SKM-1 (cell line): ENCODE measurements at regions not wholly inside any gene's neighbourhood (a gene's known extent, or its start where the extent isn't known, plus 50 kb on each side); places are given as distances from the start of the nearest gene placed in this dataset.
"Not testable (repeated sequence)": the region's sequence is repeated elsewhere in the genome, so short reads cannot be mapped to it uniquely, and the experiment has no call there.

ENCODE experiments used
- DNase-seq: peaks from one replicate; lab custom pipeline; 2025; ENCODE audit not compliant: unreplicated experiment; lab: John Stamatoyannopoulos, UW

- no peak for DNase-seq
These were observed 1787.7 kb downstream of the EFNA5 start for GRCh38 chr5:105882956-105883481.

- DNase-seq: no peak
These were observed 1792.3 kb downstream of the EFNA5 start for GRCh38 chr5:105878402-105878801.

GRCh38 chr5:105877592-105877991 lies 1793.1 kb downstream of the EFNA5 start:
- no peak for DNase-seq

- no peak for DNase-seq
These were observed 1796.4 kb downstream of the EFNA5 start for GRCh38 chr5:105874316-105874715.

- no peak for DNase-seq
These were observed 1798.0 kb downstream of the EFNA5 start for GRCh38 chr5:105872569-105873270.

GRCh38 chr5:105868038-105868780 lies 1802.5 kb downstream of the EFNA5 start:
- DNase-seq: no peak

GRCh38 chr5:105865834-105866233 lies 1804.9 kb downstream of the EFNA5 start:
- no peak for DNase-seq

GRCh38 chr5:105859350-105859749 lies 1811.4 kb downstream of the EFNA5 start:
- DNase-seq: not testable (repeated sequence)

- DNase-seq: no peak
These were observed 1821.0 kb downstream of the EFNA5 start for GRCh38 chr5:105849701-105850100.

- DNase-seq: no peak
These were observed 1829.9 kb downstream of the EFNA5 start for GRCh38 chr5:105840800-105841199.

- no peak for DNase-seq
These were observed 1833.8 kb downstream of the EFNA5 start for GRCh38 chr5:105836887-105837286.

GRCh38 chr5:105836268-105836667 lies 1834.5 kb downstream of the EFNA5 start:
- DNase-seq: no peak

GRCh38 chr5:105828821-105829220 lies 1841.9 kb downstream of the EFNA5 start:
- DNase-seq: no peak

GRCh38 chr5:105821800-105822199 lies 1848.9 kb downstream of the EFNA5 start:
- DNase-seq: no peak

- DNase-seq: no peak
These were observed 1852.8 kb downstream of the EFNA5 start for GRCh38 chr5:105817914-105818313.

GRCh38 chr5:105817416-105817815 lies 1853.3 kb downstream of the EFNA5 start:
- DNase-seq: no peak

- DNase-seq: no peak
These were observed 1853.8 kb downstream of the EFNA5 start for GRCh38 chr5:105816961-105817360.

GRCh38 chr5:105812304-105812703 lies 1858.4 kb downstream of the EFNA5 start:
- DNase-seq: no peak

- DNase-seq: no peak
These were observed 1862.8 kb downstream of the EFNA5 start for GRCh38 chr5:105807951-105808350.

- no peak for DNase-seq
These were observed 1863.4 kb downstream of the EFNA5 start for GRCh38 chr5:105807290-105807689.

- no peak for DNase-seq
These were observed 1864.1 kb downstream of the EFNA5 start for GRCh38 chr5:105806596-105806995.

GRCh38 chr5:105803431-105803830 lies 1867.3 kb downstream of the EFNA5 start:
- no peak for DNase-seq
